ENCODE measurements at regions not wholly inside any gene's neighbourhood (a gene's known extent, or its start where the extent isn't known, plus 50 kb on each side); places are given as distances from the start of the nearest gene placed in this dataset.

- H3K4me1 Mint-ChIP-seq (ENCODE audit: unreplicated experiment) = no peaks in the 10 kb centered on the region
- DNase-seq (ENCODE audit: extremely low spot score, unreplicated experiment) = no peak
- no peaks in the 10 kb centered on the region for H3K27me3 Mint-ChIP-seq (ENCODE audit: unreplicated experiment)
- no peak for TF ChIP-seq CTCF (IDR thresholded peaks at IDR 0.05)
- H3K9me3 Mint-ChIP-seq (ENCODE audit: unreplicated experiment) = peaks cover 4% of the 10 kb centered on the region
- H3K27ac Mint-ChIP-seq (ENCODE audit: unreplicated experiment) = no peak overlapping the region
- no peaks in the 10 kb centered on the region for H3K36me3 Mint-ChIP-seq (ENCODE audit: unreplicated experiment)
- no peak overlapping the region for H3K4me3 Mint-ChIP-seq (ENCODE audit: unreplicated experiment)
These were observed 396.5 kb downstream of the HDGFL1 start for GRCh38 chr6:22965889-22966288.

GRCh38 chr6:22966691-22967422 lies 397.5 kb downstream of the HDGFL1 start:
- no peak overlapping the region for H3K27ac Mint-ChIP-seq (ENCODE audit: unreplicated experiment)

GRCh38 chr6:22970004-22970403 lies 400.6 kb downstream of the HDGFL1 start:
- Mint-ChIP-seq H3K4me1 (ENCODE audit: unreplicated experiment) (no peaks in the 10 kb centered on the region), H3K9me3 (ENCODE audit: unreplicated experiment) (no peaks in the 10 kb centered on the region), H3K36me3 (ENCODE audit: unreplicated experiment) (no peaks in the 10 kb centered on the region), H3K27ac (ENCODE audit: unreplicated experiment) (no peak overlapping the region), H3K27me3 (ENCODE audit: unreplicated experiment) (no peaks in the 10 kb centered on the region), H3K4me3 (ENCODE audit: unreplicated experiment) (no peak overlapping the region)
- no peak for TF ChIP-seq CTCF (IDR thresholded peaks at IDR 0.05)
- DNase-seq (ENCODE audit: extremely low spot score, unreplicated experiment) = no peak

More at GRCh38 chr6:22966691-22967422, 397.5 kb downstream of the HDGFL1 start:
- Mint-ChIP-seq H3K4me1 (ENCODE audit: unreplicated experiment) (no peaks in the 10 kb centered on the region), H3K9me3 (ENCODE audit: unreplicated experiment) (peaks cover 4% of the 10 kb centered on the region), H3K4me3 (ENCODE audit: unreplicated experiment) (no peak overlapping the region), H3K27me3 (ENCODE audit: unreplicated experiment) (no peaks in the 10 kb centered on the region), H3K36me3 (ENCODE audit: unreplicated experiment) (no peaks in the 10 kb centered on the region)
- no peak for DNase-seq (ENCODE audit: extremely low spot score, unreplicated experiment)
- no peak for TF ChIP-seq CTCF (IDR thresholded peaks at IDR 0.05)

- no peaks in the 10 kb centered on the region for H3K36me3 Mint-ChIP-seq (ENCODE audit: unreplicated experiment)
- no peak overlapping the region for H3K4me3 Mint-ChIP-seq (ENCODE audit: unreplicated experiment)
- DNase-seq (ENCODE audit: extremely low spot score, unreplicated experiment) = no peak
- TF ChIP-seq CTCF (IDR thresholded peaks at IDR 0.05) = no peak
- H3K4me1 Mint-ChIP-seq (ENCODE audit: unreplicated experiment) = no peaks in the 10 kb centered on the region
- no peaks in the 10 kb centered on the region for H3K27me3 Mint-ChIP-seq (ENCODE audit: unreplicated experiment)
- no peak overlapping the region for H3K27ac Mint-ChIP-seq (ENCODE audit: unreplicated experiment)
- no peaks in the 10 kb centered on the region for H3K9me3 Mint-ChIP-seq (ENCODE audit: unreplicated experiment)
These were observed 403.4 kb downstream of the HDGFL1 start for GRCh38 chr6:22972771-22973170.

- Mint-ChIP-seq H3K4me1 (ENCODE audit: unreplicated experiment) (peaks cover 5% of the 10 kb centered on the region), H3K27me3 (ENCODE audit: unreplicated experiment) (no peaks in the 10 kb centered on the region), H3K9me3 (ENCODE audit: unreplicated experiment) (peaks cover 4% of the 10 kb centered on the region), H3K36me3 (ENCODE audit: unreplicated experiment) (no peaks in the 10 kb centered on the region), H3K4me3 (ENCODE audit: unreplicated experiment) (no peak overlapping the region), H3K27ac (ENCODE audit: unreplicated experiment) (no peak overlapping the region)
- TF ChIP-seq CTCF (IDR thresholded peaks at IDR 0.05) = no peak
- DNase-seq (ENCODE audit: extremely low spot score, unreplicated experiment) = no peak
These were observed 405.7 kb downstream of the HDGFL1 start for GRCh38 chr6:22975079-22975478.

All from osteocyte (in vitro differentiated cells).